DND-41 (cell line): ENCODE measurements at regions not wholly inside any gene's neighbourhood (a gene's known extent, or its start where the extent isn't known, plus 50 kb on each side); places are given as distances from the start of the nearest gene placed in this dataset.

ENCODE experiments used
- CTCF ChIP-seq: IDR thresholded peaks from 2 replicates; pipeline ENCODE4 v1.5.1; 2012; ENCODE audit warnings: borderline replicate concordance, low read length, moderate library complexity, mild to moderate bottlenecking; ENCODE audit not compliant: poor library complexity, severe bottlenecking; ENCODE audit errors: extremely low read depth
- EZH2 ChIP-seq: IDR thresholded peaks from 3 replicates; pipeline ENCODE4 v1.6.1; 2012; ENCODE audit warnings: borderline replicate concordance, low read depth, mild to moderate bottlenecking, moderate library complexity, low read length, inconsistent platforms; ENCODE audit not compliant: severe bottlenecking

GRCh38 chr4:128552586-128552907 lies 257.0 kb upstream of the JADE1 start:
- TF ChIP-seq CTCF = no peak
- TF ChIP-seq EZH2 = no peak
